GM12878 (cell line): ENCODE measurements at regions not wholly inside any gene's neighbourhood (a gene's known extent, or its start where the extent isn't known, plus 50 kb on each side); places are given as distances from the start of the nearest gene placed in this dataset.

Experiments
- ATAC-seq: fragments of 200-7000 bp; cut with Tn5 transposase; 3 replicates; pipeline ENCODE4 v1.9.1; 2020; ENCODE audit warnings: mild to moderate bottlenecking, moderate library complexity
- BruUV-seq: library from RNA; stranded (reverse); fragments of 400-500 nt; replicated peaks from 2 replicates; lab custom pipeline; 2021; lab: Mats Ljungman, UMichigan
- CTCF ChIA-PET: fragments of 300-600 bp; sonication (Branson Sonifier 250); formaldehyde crosslinking; extraction: SDS; loops from one replicate; lab custom pipeline; 2021; ENCODE audit warnings: inconsistent platforms; lab: Yijun Ruan, JAX
- POLR2A ChIA-PET: fragments of 350-600 bp; formaldehyde crosslinking; extraction: SDS; loops from one replicate; lab custom pipeline; 2021; ENCODE audit warnings: inconsistent platforms; lab: Charles Lee
- RAD21 ChIA-PET: fragments of 300-600 bp; sonication (Branson Sonifier 250); formaldehyde crosslinking; loops from one replicate; lab custom pipeline; 2023; ENCODE audit warnings: antibody characterized with exemption; ENCODE audit not compliant: unreplicated experiment; lab: Charles Lee
- SMC1A ChIA-PET: fragments of 300-600 bp; sonication (Branson Sonifier 250); formaldehyde crosslinking; loops from one replicate; lab custom pipeline; 2023; ENCODE audit not compliant: unreplicated experiment, uncharacterized antibody; lab: Charles Lee
- DNase-seq: peaks from one replicate; pipeline ENCODE4 v3.0.0-alpha.2; 2011; ENCODE audit warnings: low read depth, low spot score
- FAIRE-seq: peaks from 3 replicates; lab custom pipeline; 2011; peaks lifted over from hg19 to GRCh38; lab: Jason Lieb, UNC
- H2AFZ ChIP-seq: 2 replicates; pipeline ENCODE4 v1.6.0; 2011; ENCODE audit warnings: low read depth, low read length, control low read depth; ENCODE audit not compliant: control insufficient read depth
- H3K27ac ChIP-seq: 2 replicates; pipeline ENCODE4 v1.5.1; 2011; ENCODE audit warnings: control low read depth; ENCODE audit not compliant: control insufficient read depth, insufficient read depth
- H3K27me3 ChIP-seq, 2 experiments: replicated peaks in 1 of 2; 2 replicates each; pipeline versions ENCODE4 v1.6.0 to v1.6.1; 2011; ENCODE audit warnings: low read length in 1 of 2; ENCODE audit not compliant: control insufficient read depth in 2 of 2, insufficient read depth in 2 of 2
- H3K36me3 ChIP-seq, 2 experiments: 2 replicates each; pipeline ENCODE4 v1.5.1; 2011; ENCODE audit warnings: low read length in 1 of 2; ENCODE audit not compliant: control insufficient read depth in 2 of 2, insufficient read depth in 2 of 2
- H3K4me1 ChIP-seq: 2 replicates; pipeline ENCODE4 v1.6.1; 2011; ENCODE audit warnings: mild to moderate bottlenecking, low read length, moderate library complexity, mixed read lengths; ENCODE audit not compliant: control insufficient read depth, insufficient read depth
- H3K4me2 ChIP-seq: 2 replicates; pipeline ENCODE4 v1.6.0; 2011; ENCODE audit warnings: control low read depth; ENCODE audit not compliant: control insufficient read depth, insufficient read depth
- H3K4me3 ChIP-seq: fragments of 200-600 bp; sonication (generic); 2 replicates; pipeline ENCODE4 v1.5.1; 2016
- H3K79me2 ChIP-seq: 2 replicates; pipeline ENCODE4 v1.6.0; 2011; ENCODE audit warnings: low read length; ENCODE audit not compliant: control insufficient read depth, insufficient read depth
- H3K9ac ChIP-seq: 2 replicates; pipeline ENCODE4 v1.8.0; 2011; ENCODE audit warnings: low read length, control low read depth, mixed read lengths; ENCODE audit not compliant: control insufficient read depth, insufficient read depth
- H3K9me3 ChIP-seq: replicated peaks from 3 replicates; pipeline ENCODE4 v1.5.1; 2011; ENCODE audit warnings: mild to moderate bottlenecking, low read length; ENCODE audit not compliant: control insufficient read depth, insufficient read depth
- H4K20me1 ChIP-seq: 2 replicates; pipeline ENCODE4 v1.6.0; 2011; ENCODE audit not compliant: control insufficient read depth, insufficient read depth
- BRCA1 ChIP-seq: IDR thresholded peaks from 2 replicates; pipeline ENCODE4 v1.6.1; 2011; ENCODE audit warnings: low read depth, low read length, improper control_type of control experiment
- CEBPB ChIP-seq, 2 experiments: fragments of 150-350 bp in 1 of 2; IDR thresholded peaks; 2 replicates each; pipeline ENCODE4 v1.6.1; 2012 to 2014; ENCODE audit warnings: low read depth in 2 of 2, low read length in 2 of 2, borderline replicate concordance in 1 of 2, inconsistent platforms in 1 of 2
- CEBPZ ChIP-seq: fragments of 150-350 bp; IDR thresholded peaks from 2 replicates; pipeline ENCODE4 v1.6.1; 2016; ENCODE audit warnings: low read depth, low read length
- CHD1 ChIP-seq: IDR thresholded peaks from 2 replicates; pipeline ENCODE4 v1.6.1; 2012; ENCODE audit warnings: low read depth, low read length, improper control_type of control experiment
- GABPA ChIP-seq: IDR thresholded peaks from 2 replicates; pipeline ENCODE4 v1.6.1; 2014; ENCODE audit warnings: antibody characterized with exemption, low read depth, mild to moderate bottlenecking, inconsistent platforms
- KDM1A ChIP-seq: fragments of 200-600 bp; sonication (generic); IDR thresholded peaks from 2 replicates; pipeline ENCODE4 v1.6.1; 2016; ENCODE audit warnings: borderline replicate concordance
- SREBF2 ChIP-seq: IDR thresholded peaks from 2 replicates; pipeline ENCODE4 v1.6.1; 2012; ENCODE audit warnings: mild to moderate bottlenecking, low read length
- ZNF622 ChIP-seq: fragments of 450-650 bp; IDR thresholded peaks from 2 replicates; pipeline ENCODE4 v1.6.1; 2017; ENCODE audit warnings: mild to moderate bottlenecking, inconsistent platforms
- WGBS: methylation state at CpG from one replicate; pipeline ENCODE4 v1.1.6; 2016; ENCODE audit warnings: low lambda C conversion rate; ENCODE audit not compliant: insufficient replicate concordance, insufficient coverage; ENCODE audit errors: missing lambda C conversion rate; 5-methylcytosine and 5-hydroxymethylcytosine counted together
- in situ Hi-C: fragments of 300-500 bp; cut with MboI; formaldehyde crosslinking; loops from 9 replicates; pipeline ENCODE4 v1.14.3; 2018; ENCODE audit warnings: mixed read lengths
- intact Hi-C: fragments of 100-400 bp; cut with micrococcal nuclease; formaldehyde crosslinking; loops from one replicate; pipeline ENCODE4 v1.14.2; 2022; ENCODE audit not compliant: unreplicated experiment
- TF ChIP-seq, protein P1 (sequence below): IDR thresholded peaks from 2 replicates; pipeline ENCODE4 v1.6.1; 2011; ENCODE audit warnings: mild to moderate bottlenecking, low read depth, low read length, moderate library complexity; ENCODE audit not compliant: insufficient replicate concordance

DNA sequence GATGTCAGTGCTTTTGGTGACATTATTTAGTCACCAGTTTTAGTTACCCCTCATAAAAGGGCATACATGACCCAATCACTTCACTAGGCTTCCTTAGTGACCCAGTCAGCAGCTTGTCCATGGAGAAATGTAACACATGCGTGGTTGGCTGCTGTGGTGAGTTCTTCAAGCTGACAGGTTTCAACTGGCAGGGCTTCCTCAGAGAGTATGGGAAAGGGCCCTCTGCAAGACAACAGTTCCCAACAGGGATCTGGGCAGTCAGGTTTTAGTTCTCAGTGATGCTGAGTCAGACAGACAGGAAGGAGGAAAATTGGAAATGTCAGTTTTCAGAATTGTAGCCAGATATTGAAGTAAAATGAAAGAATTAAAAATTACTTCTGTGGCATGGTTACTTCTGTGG, 282.5 kb downstream of the TBL1XR1 start:
- Histone ChIP-seq H3K27ac (no peak overlapping the region), H3K4me1 (no peaks in the 10 kb centered on the region), H3K79me2 (no peaks in the 10 kb centered on the region), H4K20me1 (no peaks in the 10 kb centered on the region), H3K36me3 (no peaks in the 10 kb centered on the region), H3K27me3 (peaks cover 0 to 4% of the 10 kb centered on the region in 2 experiments; a peak in 2 of 4 replicates), H3K4me2 (no peak overlapping the region), H2AFZ (no peak overlapping the region), H3K9me3 (no peaks in the 10 kb centered on the region), H3K4me3 (no peak overlapping the region), H3K9ac (no peak overlapping the region)
- POLR2A ChIA-PET, result no interaction called here
- BruUV-seq, result no TSS peak
- TF ChIP-seq SREBF2 (no peak), CEBPB (IDR thresholded peaks at IDR 0.05; ENCODE audit: borderline replicate concordance in 1 of 2, low read depth in 2 of 2, low read length in 2 of 2) (no peak), CEBPZ (no peak), GABPA (no peak), ZNF622 (no peak), KDM1A (no peak), CHD1 (no peak), BRCA1 (no peak)
- TF ChIP-seq, protein P1, sequence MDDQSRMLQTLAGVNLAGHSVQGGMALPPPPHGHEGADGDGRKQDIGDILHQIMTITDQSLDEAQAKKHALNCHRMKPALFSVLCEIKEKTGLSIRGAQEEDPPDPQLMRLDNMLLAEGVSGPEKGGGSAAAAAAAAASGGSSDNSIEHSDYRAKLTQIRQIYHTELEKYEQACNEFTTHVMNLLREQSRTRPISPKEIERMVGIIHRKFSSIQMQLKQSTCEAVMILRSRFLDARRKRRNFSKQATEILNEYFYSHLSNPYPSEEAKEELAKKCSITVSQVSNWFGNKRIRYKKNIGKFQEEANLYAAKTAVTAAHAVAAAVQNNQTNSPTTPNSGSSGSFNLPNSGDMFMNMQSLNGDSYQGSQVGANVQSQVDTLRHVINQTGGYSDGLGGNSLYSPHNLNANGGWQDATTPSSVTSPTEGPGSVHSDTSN, result no peak
- ATAC-seq (no peak), FAIRE-seq (no peak), DNase-seq (no peak)
- intact Hi-C loops (no loop called here), in situ Hi-C loops (no loop called here)
- SMC1A ChIA-PET, result no interaction called here
- CTCF ChIA-PET, result interaction anchor here (1.0 kb wide), 1 partner anchor 26 kb away, joined by 3 read pairs; no protein-coding TSS in a partner anchor
- RAD21 ChIA-PET, result no interaction called here
- WGBS, result 43% methylated on average over 1 of the region's 1 CpG
